Testis (tissue), 2 donors: ENCODE measurements at regions not wholly inside any gene's neighbourhood (a gene's known extent, or its start where the extent isn't known, plus 50 kb on each side); places are given as distances from the start of the nearest gene placed in this dataset.
"Not testable (repeated sequence)": the region's sequence is repeated elsewhere in the genome, so short reads cannot be mapped to it uniquely, and the experiment has no call there.

ENCODE experiments used
- DNase-seq: peaks from one replicate; pipeline ENCODE4 v3.0.0-alpha.2; 2019
- H3K27ac ChIP-seq, 2 donors: fragments of 200-600 bp; sonication (generic); one replicate each; pipeline ENCODE4 v1.5.1; 2019
- H3K27me3 ChIP-seq: fragments of 200-600 bp; sonication (generic); one replicate; pipeline ENCODE4 v1.5.1; 2019
- H3K36me3 ChIP-seq: fragments of 200-600 bp; sonication (generic); one replicate; pipeline ENCODE4 v1.5.1; 2017; ENCODE audit warnings: low read depth; ENCODE audit errors: missing control alignments
- H3K4me1 ChIP-seq: fragments of 200-600 bp; sonication (generic); one replicate; pipeline ENCODE4 v1.5.1; 2019
- H3K4me3 ChIP-seq, 2 donors: fragments of 200-600 bp; sonication (generic); one replicate each; pipeline ENCODE4 v1.5.1; 2017 to 2019
- H3K9me3 ChIP-seq: fragments of 200-600 bp; sonication (generic); one replicate; pipeline ENCODE4 v1.5.1; 2017
- CTCF ChIP-seq, 3 experiments: fragments of 450-650 bp in 2 of 3; fragments of 200-600 bp in 1 of 3; sonication (generic) in 1 of 3; IDR thresholded peaks; one replicate each; pipeline ENCODE4 v1.5.1; 2016 to 2019; ENCODE audit warnings: antibody characterized with exemption in 3 of 3, mild to moderate bottlenecking in 2 of 3, moderate library complexity in 1 of 3
- POLR2A ChIP-seq: fragments of 450-650 bp; IDR thresholded peaks from one replicate; pipeline ENCODE4 v1.6.1; 2017; ENCODE audit warnings: antibody characterized with exemption, mild to moderate bottlenecking, moderate library complexity
- WGBS, 2 donors: methylation state at CpG; one replicate each; pipeline ENCODE4 v1.1.5; 2018; 5-methylcytosine and 5-hydroxymethylcytosine counted together
- intact Hi-C: fragments of 100-400 bp; cut with DNase I; formaldehyde crosslinking; loops from one replicate; pipeline ENCODE4 v1.15.1; 2023; ENCODE audit warnings: low total_unique reads

GRCh38 chr1:244297087-244297486, 154.6 kb downstream of the ADSS2 start:
- DNase-seq = no peak
- H3K27me3 ChIP-seq = no peaks in the 10 kb centered on the region
- H3K4me3 ChIP-seq = no peak overlapping the region
- H3K4me1 ChIP-seq = no peaks in the 10 kb centered on the region
- no peaks in the 10 kb centered on the region for H3K36me3 ChIP-seq
- intact Hi-C loops = no loop called here
- H3K9me3 ChIP-seq = no peaks in the 10 kb centered on the region
- no peak for TF ChIP-seq CTCF (IDR thresholded peaks at IDR 0.05)
- TF ChIP-seq POLR2A = no peak
- no peak overlapping the region for H3K27ac ChIP-seq
- 87 to 88% methylated on average over 3 of the region's 3 CpGs for WGBS, 2 donors

- no peaks in the 10 kb centered on the region for H3K4me1 ChIP-seq
- no peaks in the 10 kb centered on the region for H3K36me3 ChIP-seq
- no peak overlapping the region for H3K4me3 ChIP-seq
- TF ChIP-seq CTCF (IDR thresholded peaks at IDR 0.05) (no peak), POLR2A (no peak)
- DNase-seq = no peak
- no peak overlapping the region for H3K27ac ChIP-seq
- intact Hi-C loops = no loop called here
- no peaks in the 10 kb centered on the region for H3K27me3 ChIP-seq
- H3K9me3 ChIP-seq = no peaks in the 10 kb centered on the region
- WGBS, 2 donors = 84 to 91% methylated on average over 7 of the region's 7 CpGs
Observed at GRCh38 chr1:244297616-244298015, 154.1 kb downstream of the ADSS2 start.

- WGBS, 2 donors = 43 to 50% methylated on average over 12 of the region's 12 CpGs
- H3K36me3 ChIP-seq, DNase-seq, intact Hi-C loops, H3K27me3 ChIP-seq, H3K9me3 ChIP-seq, H3K4me1 ChIP-seq: not testable (repeated sequence)
- H3K27ac ChIP-seq = peak overlapping the region in 1 of 2 donors; percentile 79
- H3K4me3 ChIP-seq = peak overlapping the region; percentile 20 to 32
Observed at GRCh38 chr1:244300029-244300375, 151.7 kb downstream of the ADSS2 start.

GRCh38 chr1:244301595-244302130, 150.0 kb downstream of the ADSS2 start:
- Histone ChIP-seq H3K4me3 (no peak overlapping the region), H3K27me3 (no peaks in the 10 kb centered on the region), H3K36me3 (no peaks in the 10 kb centered on the region), H3K27ac (peak overlapping the region in 1 of 2 donors; percentile 21), H3K4me1 (peaks cover 7% of the 10 kb centered on the region), H3K9me3 (no peaks in the 10 kb centered on the region)
- intact Hi-C loops = no loop called here
- TF ChIP-seq POLR2A (no peak), CTCF (IDR thresholded peaks at IDR 0.05) (no peak)
- 82 to 94% methylated on average over 5 of the region's 5 CpGs for WGBS, 2 donors
- no peak for DNase-seq

GRCh38 chr1:244302876-244303609, 148.7 kb downstream of the ADSS2 start:
- intact Hi-C loops = no loop called here
- Histone ChIP-seq H3K9me3 (no peaks in the 10 kb centered on the region), H3K27me3 (no peaks in the 10 kb centered on the region), H3K4me1 (peaks cover 7% of the 10 kb centered on the region), H3K36me3 (no peaks in the 10 kb centered on the region), H3K27ac (no peak overlapping the region), H3K4me3 (no peak overlapping the region)
- 51 to 62% methylated on average over 11 of the region's 11 CpGs for WGBS, 2 donors
- DNase-seq = peak; percentile 36
- TF ChIP-seq CTCF (IDR thresholded peaks at IDR 0.05) (no peak), POLR2A (no peak)
